HepG2 (cell line): ENCODE measurements at regions not wholly inside any gene's neighbourhood (a gene's known extent, or its start where the extent isn't known, plus 50 kb on each side); places are given as distances from the start of the nearest gene placed in this dataset.
A peak's percentile ranks its signal among the peaks of the same experiment; 100 is the strongest.

Source experiments
- ATAC-seq: fragments of 200-7000 bp; cut with Tn5 transposase; 3 replicates; pipeline ENCODE4 v1.9.1; 2020; ENCODE audit warnings: mild to moderate bottlenecking, moderate library complexity
- BruUV-seq: library from RNA; stranded (reverse); fragments of 400-500 nt; replicated peaks from 2 replicates; lab custom pipeline; 2021; lab: Mats Ljungman, UMichigan
- CTCF ChIA-PET: fragments of 300-600 bp; formaldehyde crosslinking; extraction: SDS; loops from one replicate; lab custom pipeline; 2021; ENCODE audit warnings: low total read pairs, inconsistent platforms, low intra/inter-chr PET ratio; lab: Yijun Ruan, JAX
- POLR2A ChIA-PET: fragments of 350-600 bp; sonication (Branson Sonifier 250); formaldehyde crosslinking; loops from one replicate; lab custom pipeline; 2020; ENCODE audit warnings: antibody characterized with exemption, inconsistent platforms; lab: Yijun Ruan, JAX
- DNase-seq: peaks from one replicate; pipeline ENCODE4 v3.0.0-alpha.2; 2015; ENCODE audit warnings: low spot score
- FAIRE-seq: peaks from 3 replicates; lab custom pipeline; 2011; peaks lifted over from hg19 to GRCh38; lab: Jason Lieb, UNC
- H2AFZ ChIP-seq: one replicate; pipeline ENCODE4 v1.6.1; 2011; ENCODE audit warnings: low read length, inconsistent platforms
- H3K27ac ChIP-seq: fragments of 300-600 bp; 3 replicates; pipeline ENCODE4 v1.8.0; 2011; ENCODE audit warnings: mixed run types, mild to moderate bottlenecking, mixed read lengths, low read length, inconsistent platforms; ENCODE audit not compliant: insufficient read depth; ENCODE audit errors: extremely low read length
- H3K27me3 ChIP-seq, 2 experiments: fragments of 200-600 bp in 1 of 2; 2 replicates in 1 of 2; 3 replicates in 1 of 2; pipeline versions ENCODE4 v1.6.0 to v1.8.0; 2011; ENCODE audit warnings: low read length in 2 of 2, mild to moderate bottlenecking in 2 of 2, moderate library complexity in 2 of 2, inconsistent platforms in 1 of 2; ENCODE audit not compliant: insufficient read depth in 2 of 2, control insufficient read depth in 1 of 2
- H3K36me3 ChIP-seq, 2 experiments: fragments of 200-600 bp in 1 of 2; replicated peaks in 1 of 2; 2 replicates in 1 of 2; 3 replicates in 1 of 2; pipeline versions ENCODE4 v1.5.1 to v1.8.0; 2011; ENCODE audit warnings: low read length in 2 of 2, inconsistent platforms in 1 of 2; ENCODE audit not compliant: insufficient read depth in 2 of 2, control insufficient read depth in 1 of 2
- H3K4me1 ChIP-seq: 2 replicates; pipeline ENCODE4 v1.5.1; 2012; ENCODE audit warnings: low read length, inconsistent platforms; ENCODE audit not compliant: insufficient read depth
- H3K4me2 ChIP-seq: 2 replicates; pipeline ENCODE4 v1.6.0; 2011; ENCODE audit warnings: low read depth, low read length, inconsistent platforms
- H3K4me3 ChIP-seq, 3 experiments: fragments of 200-600 bp in 1 of 3; sonication (generic), shearing (Covaris generic) in 1 of 3; replicated peaks in 1 of 3; 2 replicates each; pipeline ENCODE4 v1.5.1; 2011 to 2016; ENCODE audit warnings: low read length in 3 of 3, inconsistent platforms in 2 of 3, low read depth in 2 of 3, mild to moderate bottlenecking in 2 of 3, control low read depth in 1 of 3, mixed read lengths in 1 of 3; ENCODE audit not compliant: insufficient read depth in 1 of 3
- H3K79me2 ChIP-seq: one replicate; pipeline ENCODE4 v1.6.1; 2011; ENCODE audit warnings: low read length, inconsistent platforms; ENCODE audit not compliant: insufficient read depth
- H3K9ac ChIP-seq: 2 replicates; pipeline ENCODE4 v1.6.0; 2011; ENCODE audit warnings: mild to moderate bottlenecking, low read depth, low read length, inconsistent platforms; ENCODE audit not compliant: insufficient read depth
- H3K9me3 ChIP-seq: 2 replicates; pipeline ENCODE4 v1.5.1; 2012; ENCODE audit warnings: mild to moderate bottlenecking, low read length
- H4K20me1 ChIP-seq: 2 replicates; pipeline ENCODE4 v1.6.0; 2011; ENCODE audit warnings: inconsistent platforms, mild to moderate bottlenecking, low read length, moderate library complexity; ENCODE audit not compliant: insufficient read depth
- CCDC6 ChIP-seq: sonication (generic); formaldehyde crosslinking; IDR thresholded peaks from 2 replicates; pipeline ENCODE4 v1.8.1; 2022; ENCODE audit warnings: mild to moderate bottlenecking, missing genetic modification reagents, moderate library complexity
- HOXA3 ChIP-seq: sonication (generic); formaldehyde crosslinking; IDR thresholded peaks from 2 replicates; pipeline ENCODE4 v1.5.0; 2020; ENCODE audit warnings: missing genetic modification reagents
- JARID2 ChIP-seq: sonication (generic); formaldehyde crosslinking; IDR thresholded peaks from 2 replicates; pipeline ENCODE4 v1.8.1; 2023; ENCODE audit warnings: missing genetic modification reagents, inconsistent platforms; ENCODE audit not compliant: insufficient replicate concordance
- MAFF ChIP-seq: IDR thresholded peaks from 2 replicates; pipeline ENCODE4 v1.6.1; 2011; ENCODE audit warnings: low read depth, low read length, improper control_type of control experiment
- MAFK ChIP-seq, 2 experiments: IDR thresholded peaks in 1 of 2; conservative IDR thresholded peaks in 1 of 2; 2 replicates each; pipeline ENCODE4 v1.6.1; 2011; ENCODE audit warnings: improper control_type of control experiment in 2 of 2, low read length in 2 of 2
- PHF20 ChIP-seq: sonication (generic); formaldehyde crosslinking; IDR thresholded peaks from 2 replicates; pipeline ENCODE4 v1.5.0; 2020; ENCODE audit warnings: mild to moderate bottlenecking, missing genetic modification reagents
- PITX1 ChIP-seq: sonication (generic); formaldehyde crosslinking; IDR thresholded peaks from 2 replicates; pipeline ENCODE4 v1.5.1; 2020; ENCODE audit warnings: mild to moderate bottlenecking, missing genetic modification reagents
- PREB ChIP-seq: sonication (generic); formaldehyde crosslinking; IDR thresholded peaks from 2 replicates; pipeline ENCODE4 v1.4.0; 2020; ENCODE audit warnings: missing genetic modification reagents
- TSC22D2 ChIP-seq: sonication (generic); formaldehyde crosslinking; IDR thresholded peaks from 2 replicates; pipeline ENCODE4 v1.5.1; 2020; ENCODE audit warnings: missing genetic modification reagents, mild to moderate bottlenecking, borderline replicate concordance
- ZMAT3 ChIP-seq: sonication (generic); formaldehyde crosslinking; conservative IDR thresholded peaks from 2 replicates; pipeline ENCODE4 v1.7.0; 2021; ENCODE audit warnings: missing genetic modification reagents
- WGBS: methylation state at CpG from one replicate; pipeline ENCODE4 v1.1.6; 2017; ENCODE audit warnings: low lambda C conversion rate; 5-methylcytosine and 5-hydroxymethylcytosine counted together
- in situ Hi-C: cut with HindIII; loops from 2 replicates; pipeline ENCODE4 v1.10.0; 2017; ENCODE audit warnings: low pct_unique_long_range_greater_than_20kb; ENCODE audit not compliant: extremely low pct_ligation_motif_present
- intact Hi-C: fragments of 100-400 bp; cut with micrococcal nuclease; formaldehyde crosslinking; loops from one replicate; pipeline ENCODE4 v1.10.0; 2022; ENCODE audit not compliant: unreplicated experiment

GRCh38 chr6:6716998-6717763, 128.7 kb downstream of the LY86 start:
- ATAC-seq, result no peak
- 38% methylated on average over 7 of the region's 7 CpGs for WGBS
- POLR2A ChIA-PET, result no interaction called here

GRCh38 chr6:6717953-6718352, 129.4 kb downstream of the LY86 start:
- no peak for ATAC-seq
- in situ Hi-C loops (no loop called here), intact Hi-C loops (no loop called here)
- 28% methylated on average over 2 of the region's 3 CpGs for WGBS
- ChIA-PET CTCF (no interaction called here), POLR2A (no interaction called here)
- peaks cover 9% of the 10 kb centered on the region for H3K4me1 ChIP-seq
- no peak overlapping the region for H3K9ac ChIP-seq
- no peaks in the 10 kb centered on the region for H3K79me2 ChIP-seq
- DNase-seq, result no peak
- peak; percentile 70 to 71 for TF ChIP-seq MAFK (conservative IDR thresholded peaks at IDR 0.05 in 1 of 2, IDR thresholded peaks at IDR 0.05 in 1 of 2; ENCODE audit: low read length in 2 of 2)
- TF ChIP-seq MAFF, result peak; percentile 46; the same call in 1 of the 2 replicates
- TF ChIP-seq JARID2 (CRISPR knock-in tag), result no peak
- H4K20me1 ChIP-seq, result no peaks in the 10 kb centered on the region
- no peak for FAIRE-seq
- H2AFZ ChIP-seq, result no peak overlapping the region
- H3K4me2 ChIP-seq, result no peak overlapping the region
- no peaks in the 10 kb centered on the region for H3K36me3 ChIP-seq
- no TSS peak for BruUV-seq
- H3K9me3 ChIP-seq, result no peaks in the 10 kb centered on the region
- H3K27ac ChIP-seq, result no peak overlapping the region
- no peak overlapping the region for H3K4me3 ChIP-seq
- H3K27me3 ChIP-seq, result peaks cover 3 to 25% of the 10 kb centered on the region in 2 experiments; a peak in 4 of 5 replicates

More at GRCh38 chr6:6716998-6717763, 128.7 kb downstream of the LY86 start:
- DNase-seq (no peak), FAIRE-seq (no peak)
- H3K27me3 ChIP-seq, result peaks cover 6 to 30% of the 10 kb centered on the region in 2 experiments; a peak in 4 of 5 replicates
- no peak overlapping the region for H3K27ac ChIP-seq
- no peak for TF ChIP-seq TSC22D2 (CRISPR knock-in tag)
- no peak for TF ChIP-seq PITX1 (CRISPR knock-in tag)
- TF ChIP-seq PHF20 (CRISPR knock-in tag), result no peak
- no peak for TF ChIP-seq ZMAT3
- no peak for TF ChIP-seq PREB (CRISPR knock-in tag)
- no peak for TF ChIP-seq CCDC6
- TF ChIP-seq HOXA3 (CRISPR knock-in tag), result no peak
- no TSS peak for BruUV-seq
- H2AFZ ChIP-seq, result no peak overlapping the region
- CTCF ChIA-PET, result no interaction called here
- H3K36me3 ChIP-seq, result no peaks in the 10 kb centered on the region
- peaks cover 13% of the 10 kb centered on the region for H3K4me1 ChIP-seq
- in situ Hi-C loops, result no loop called here
- intact Hi-C loops, result no loop called here
- no peaks in the 10 kb centered on the region for H3K9me3 ChIP-seq
- H3K4me3 ChIP-seq, result no peak overlapping the region
- H3K9ac ChIP-seq, result no peak overlapping the region
- no peak overlapping the region for H3K4me2 ChIP-seq
- no peaks in the 10 kb centered on the region for H3K79me2 ChIP-seq
- no peaks in the 10 kb centered on the region for H4K20me1 ChIP-seq
